Heart left ventricle (tissue), 16 donors: ENCODE measurements at regions not wholly inside any gene's neighbourhood (a gene's known extent, or its start where the extent isn't known, plus 50 kb on each side); places are given as distances from the start of the nearest gene placed in this dataset.
"Not testable (repeated sequence)": the region's sequence is repeated elsewhere in the genome, so short reads cannot be mapped to it uniquely, and the experiment has no call there.

Experiments used
- ATAC-seq, 4 donors: fragments of 200-7000 bp; cut with Tn5 transposase; one replicate each; pipeline ENCODE4 v1.9.1; 2020 to 2022; ENCODE audit warnings: moderate library complexity in 4 of 4, mild to moderate bottlenecking in 3 of 4, moderate number of reproducible peaks in 1 of 4
- DNase-seq, 5 donors: peaks; one replicate each; pipeline ENCODE4 v3.0.0-alpha.2; 2020
- H3K27ac ChIP-seq, 12 donors: fragments of 200-600 bp; sonication (generic) in 4 of 12; one replicate each; pipeline versions ENCODE4 v1.5.0 to v1.8.0; 2016 to 2022; ENCODE audit warnings: mild to moderate bottlenecking in 2 of 12
- H3K27me3 ChIP-seq, 9 donors: fragments of 200-600 bp; sonication (generic) in 2 of 9; one replicate each; pipeline versions ENCODE4 v1.5.1 to v1.8.0; 2016 to 2022; ENCODE audit warnings: mild to moderate bottlenecking in 3 of 9
- H3K36me3 ChIP-seq, 9 donors: fragments of 200-600 bp; sonication (generic) in 2 of 9; one replicate each; pipeline versions ENCODE4 v1.5.0 to v1.8.0; 2018 to 2022; ENCODE audit warnings: mild to moderate bottlenecking in 2 of 9
- H3K4me1 ChIP-seq, 12 donors: fragments of 200-600 bp; sonication (generic) in 4 of 12; one replicate each; pipeline versions ENCODE4 v1.5.0 to v1.8.0; 2016 to 2022; ENCODE audit warnings: mild to moderate bottlenecking in 3 of 12
- H3K4me3 ChIP-seq, 12 donors: fragments of 200-600 bp; sonication (generic) in 4 of 12; one replicate each; pipeline versions ENCODE4 v1.5.0 to v1.8.0; 2017 to 2022; ENCODE audit warnings: mild to moderate bottlenecking in 9 of 12, moderate library complexity in 4 of 12
- H3K9me3 ChIP-seq, 12 donors: fragments of 200-600 bp; sonication (generic) in 4 of 12; one replicate each; pipeline versions ENCODE4 v1.5.0 to v1.8.0; 2016 to 2022; ENCODE audit warnings: mild to moderate bottlenecking in 1 of 12
- POLR2A ChIP-seq, 2 donors: fragments of 450-650 bp; IDR thresholded peaks; one replicate each; pipeline ENCODE4 v1.6.1; 2017; ENCODE audit warnings: antibody characterized with exemption in 2 of 2, mild to moderate bottlenecking in 2 of 2, moderate library complexity in 2 of 2
- WGBS, 4 donors: extraction: QIAGEN DNeasy Blood & Tissue Kit in 2 of 4; methylation state at CpG; one replicate each; pipeline versions ENCODE4 v1.1.5 to v1.1.7; 2013 to 2018; 5-methylcytosine and 5-hydroxymethylcytosine counted together
- intact Hi-C, 10 donors: fragments of 100-400 bp; cut with DNase I; formaldehyde crosslinking; loops; one replicate each; pipeline versions ENCODE4 v1.11.1 to v1.14.2; 2022
- TF ChIP-seq, protein P1 (sequence below), 12 donors: fragments of 200-600 bp; sonication (generic) in 4 of 12; IDR thresholded peaks; one replicate each; pipeline versions ENCODE4 v1.5.0 to v1.8.0; 2018 to 2022; ENCODE audit warnings: antibody characterized with exemption in 12 of 12, mild to moderate bottlenecking in 5 of 12
- donor health status: ischemic (EF 13 %, LVEDD 7.1; RV severe dilation, severe dysfunction).
- donor health status: healthy with polysubstance abuse.
- donor health status: DM: no; HTN: yes; CAD: no.
- donor health status: DM: no; HTN: no; CAD: no.
- donor health status: ischemic (EF 25% LVEDD 6.9; RV normal size, moderate dysfunction).
- donor health status: ischemic (EF 25% LVEDD 5.7; RV mildly dilated, moderate dysfunction).
- donor health status: healthy.
- donor health status: DM: yes; HTN: yes; CAD: no.
- donor health status: ischemic (EF 35%, LVEDD 5.7; RV mildly dilated, moderate dysfunction).
- donor health status: nonischemic (EF 11% LVEDD 7.7; RV severe dilation, severe dysfunction).
- donor health status: DM: yes; HTN: yes; CAD: no.
- donor health status: PGD.
- donor health status: ischemic (EF 29% LVEDD 5.4; RV normal size, mild dysfunction).
- donor health status: nonischemic (EF 23%, LVEDD 6.1; RV moderate dilation, normal function).

DNA sequence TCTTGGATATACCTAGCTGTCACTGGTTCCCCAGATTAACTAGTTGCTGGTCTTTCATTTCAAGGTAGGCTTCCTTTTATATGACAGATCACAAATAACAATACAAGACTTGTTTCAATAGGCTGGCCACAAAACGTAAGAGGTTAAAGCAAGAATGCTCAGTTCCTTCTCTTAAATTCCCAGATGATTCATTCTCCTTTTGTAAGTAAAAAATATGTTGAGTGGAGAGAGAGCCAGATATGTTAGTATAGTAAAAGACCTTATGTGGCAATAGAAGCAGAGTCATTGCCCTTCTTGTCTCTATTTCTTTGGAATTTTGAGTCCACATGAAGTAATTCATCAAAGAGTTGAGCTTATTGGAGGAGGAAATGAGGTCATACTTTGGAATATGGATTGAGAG, 939.0 kb upstream of the ATXN7L3B start:
- H3K27ac ChIP-seq: no peak overlapping the region
- H3K4me1 ChIP-seq: no peaks in the 10 kb centered on the region
- no peak for ATAC-seq
- no peak for DNase-seq
- TF ChIP-seq, protein P1, sequence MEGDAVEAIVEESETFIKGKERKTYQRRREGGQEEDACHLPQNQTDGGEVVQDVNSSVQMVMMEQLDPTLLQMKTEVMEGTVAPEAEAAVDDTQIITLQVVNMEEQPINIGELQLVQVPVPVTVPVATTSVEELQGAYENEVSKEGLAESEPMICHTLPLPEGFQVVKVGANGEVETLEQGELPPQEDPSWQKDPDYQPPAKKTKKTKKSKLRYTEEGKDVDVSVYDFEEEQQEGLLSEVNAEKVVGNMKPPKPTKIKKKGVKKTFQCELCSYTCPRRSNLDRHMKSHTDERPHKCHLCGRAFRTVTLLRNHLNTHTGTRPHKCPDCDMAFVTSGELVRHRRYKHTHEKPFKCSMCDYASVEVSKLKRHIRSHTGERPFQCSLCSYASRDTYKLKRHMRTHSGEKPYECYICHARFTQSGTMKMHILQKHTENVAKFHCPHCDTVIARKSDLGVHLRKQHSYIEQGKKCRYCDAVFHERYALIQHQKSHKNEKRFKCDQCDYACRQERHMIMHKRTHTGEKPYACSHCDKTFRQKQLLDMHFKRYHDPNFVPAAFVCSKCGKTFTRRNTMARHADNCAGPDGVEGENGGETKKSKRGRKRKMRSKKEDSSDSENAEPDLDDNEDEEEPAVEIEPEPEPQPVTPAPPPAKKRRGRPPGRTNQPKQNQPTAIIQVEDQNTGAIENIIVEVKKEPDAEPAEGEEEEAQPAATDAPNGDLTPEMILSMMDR (IDR thresholded peaks at IDR 0.05): no peak
- TF ChIP-seq POLR2A (IDR thresholded peaks at IDR 0.05): no peak
- no peaks in the 10 kb centered on the region for H3K36me3 ChIP-seq
- 44 to 68% (median 57%) methylated on average over 1 of the region's 1 CpG for WGBS, 4 donors
- no peaks in the 10 kb centered on the region for H3K27me3 ChIP-seq
- intact Hi-C loops: no loop called here
- peaks cover 0 to 4% (median 0%) of the 10 kb centered on the region in 12 donors for H3K9me3 ChIP-seq
- no peak overlapping the region for H3K4me3 ChIP-seq

DNA sequence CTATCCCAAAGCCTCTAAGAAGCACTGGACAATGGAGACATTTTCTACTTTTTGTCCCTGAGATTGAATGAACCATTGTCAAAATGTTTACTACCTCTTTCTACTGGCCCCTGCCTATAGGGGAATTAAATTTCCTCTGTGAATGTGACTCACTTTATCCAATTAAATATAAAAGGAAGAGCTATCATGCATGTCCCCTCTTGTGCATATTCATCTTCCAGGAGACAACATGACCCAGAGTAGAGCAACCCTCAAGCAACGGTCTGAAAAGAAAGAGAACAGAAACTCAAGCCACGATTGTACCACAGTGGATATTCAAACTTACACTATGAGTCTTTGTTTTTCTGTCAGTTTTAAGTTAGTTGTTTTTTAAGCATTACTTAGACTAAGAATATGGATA, 938.4 kb upstream of the ATXN7L3B start:
- DNase-seq (no peak), ATAC-seq (no peak)
- WGBS, 4 donors: 64 to 66% (median 65%) methylated on average over 2 of the region's 2 CpGs
- Histone ChIP-seq H3K9me3 (peaks cover 0 to 4% (median 0%) of the 10 kb centered on the region in 12 donors), H3K27me3 (no peaks in the 10 kb centered on the region), H3K36me3 (no peaks in the 10 kb centered on the region), H3K27ac (no peak overlapping the region), H3K4me1 (no peaks in the 10 kb centered on the region), H3K4me3 (no peak overlapping the region)
- intact Hi-C loops: no loop called here
- TF ChIP-seq, protein P1 (IDR thresholded peaks at IDR 0.05): no peak
- TF ChIP-seq POLR2A (IDR thresholded peaks at IDR 0.05): no peak

DNA sequence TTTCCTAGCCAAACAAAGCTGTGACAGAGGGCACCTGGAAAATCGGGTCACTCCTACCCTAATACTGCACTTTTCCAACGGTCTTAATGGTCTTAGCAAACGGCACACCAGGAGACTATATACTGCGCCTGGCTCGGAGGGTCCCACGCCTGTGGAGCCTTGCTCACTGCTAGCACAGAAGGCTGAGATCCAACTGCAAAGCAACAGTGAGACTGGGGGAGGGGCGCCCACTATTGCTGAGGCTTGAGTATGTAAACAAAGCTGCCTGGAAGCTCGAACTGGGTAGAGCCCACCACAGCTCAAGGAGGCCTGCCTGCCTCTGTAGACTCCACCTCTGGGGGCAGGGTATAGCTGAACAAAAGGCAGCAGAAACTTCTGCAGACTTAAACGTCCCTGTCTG, 931.7 kb upstream of the ATXN7L3B start:
- DNase-seq, H3K9me3 ChIP-seq, H3K36me3 ChIP-seq, H3K27ac ChIP-seq, intact Hi-C loops, H3K27me3 ChIP-seq, H3K4me1 ChIP-seq, H3K4me3 ChIP-seq, ATAC-seq: not testable (repeated sequence)
- 60 to 73% (median 71%) methylated on average over 2 to 9 of the region's 9 CpGs for WGBS, 4 donors

DNA sequence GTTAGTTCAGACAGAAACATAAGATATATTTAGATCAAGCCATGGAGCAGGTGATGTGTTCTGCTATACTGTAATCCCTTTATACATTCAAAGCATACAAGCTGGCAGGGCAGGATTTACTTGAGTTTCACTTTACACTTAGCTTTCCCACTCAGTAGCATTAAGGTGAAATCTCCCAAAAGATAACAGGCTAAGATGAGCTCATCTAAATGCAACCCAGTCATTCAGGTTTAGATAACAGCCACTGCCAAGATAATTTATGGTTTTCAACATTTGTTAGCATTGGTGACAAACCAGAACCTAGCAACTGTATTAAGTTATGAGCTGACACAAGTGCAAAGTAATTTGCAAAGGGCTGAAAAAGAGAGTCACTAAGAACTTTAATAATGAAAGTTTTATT, 925.1 kb upstream of the ATXN7L3B start:
- intact Hi-C loops: no loop called here
- no peak overlapping the region for H3K4me3 ChIP-seq

DNA sequence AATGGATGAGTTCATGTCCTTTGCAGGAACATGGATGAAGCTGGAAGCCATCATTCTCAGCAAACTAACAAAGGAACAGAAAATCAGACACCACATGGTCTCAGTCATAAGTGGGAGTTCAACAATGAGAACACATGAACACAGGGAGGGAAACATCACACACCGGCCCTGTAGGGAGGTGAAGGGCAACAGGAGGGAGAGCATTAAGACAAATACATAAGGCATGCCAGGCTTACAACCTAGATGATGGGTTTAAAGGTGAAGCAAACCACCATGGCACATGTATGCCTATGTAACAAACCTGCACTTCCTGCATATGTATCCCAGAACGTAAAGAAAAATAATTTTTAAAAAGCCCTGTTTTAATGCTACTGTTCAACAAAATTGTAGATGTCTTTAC, 914.2 kb upstream of the ATXN7L3B start:
- no peaks in the 10 kb centered on the region for H3K4me1 ChIP-seq
- no peak for TF ChIP-seq POLR2A (IDR thresholded peaks at IDR 0.05)
- TF ChIP-seq, protein P1 (IDR thresholded peaks at IDR 0.05): no peak
- WGBS, 4 donors: 78 to 85% (median 83%) methylated on average over 2 of the region's 2 CpGs
- no peak for ATAC-seq
- no peak for DNase-seq
- intact Hi-C loops: no loop called here
- no peak overlapping the region for H3K27ac ChIP-seq
- H3K27me3 ChIP-seq: no peaks in the 10 kb centered on the region
- H3K4me3 ChIP-seq: no peak overlapping the region
- no peaks in the 10 kb centered on the region for H3K9me3 ChIP-seq
- no peaks in the 10 kb centered on the region for H3K36me3 ChIP-seq

More for the DNA sequence above, 925.1 kb upstream of the ATXN7L3B start:
- no peaks in the 10 kb centered on the region for H3K36me3 ChIP-seq
- H3K27me3 ChIP-seq: no peaks in the 10 kb centered on the region
- H3K9me3 ChIP-seq: peaks cover 0 to 8% (median 0%) of the 10 kb centered on the region in 12 donors
- H3K27ac ChIP-seq: no peak overlapping the region
- no peak for ATAC-seq
- no peak for DNase-seq
- TF ChIP-seq, protein P1 (IDR thresholded peaks at IDR 0.05): no peak
- no peak for TF ChIP-seq POLR2A (IDR thresholded peaks at IDR 0.05)
- no peaks in the 10 kb centered on the region for H3K4me1 ChIP-seq
